Thyroid gland (tissue), 4 donors: ENCODE measurements at regions not wholly inside any gene's neighbourhood (a gene's known extent, or its start where the extent isn't known, plus 50 kb on each side); places are given as distances from the start of the nearest gene placed in this dataset.

Experiments used
- DNase-seq, 2 donors: peaks; one replicate each; pipeline ENCODE4 v3.0.0-alpha.2; 2019
- H3K27ac ChIP-seq, 3 donors: fragments of 200-600 bp; sonication (generic); 1 replicate in 2 of 3; 2 replicates in 1 of 3; pipeline ENCODE4 v1.5.1; 2016 to 2019; ENCODE audit warnings: mild to moderate bottlenecking in 1 of 3, moderate library complexity in 1 of 3
- H3K27me3 ChIP-seq: fragments of 200-600 bp; sonication (generic); one replicate; pipeline ENCODE4 v1.5.1; 2019
- H3K36me3 ChIP-seq, 2 donors: fragments of 200-600 bp; sonication (generic); one replicate each; pipeline ENCODE4 v1.5.1; 2016 to 2019
- H3K4me1 ChIP-seq, 2 donors: fragments of 200-600 bp; sonication (generic); one replicate each; pipeline ENCODE4 v1.5.1; 2017 to 2019
- H3K4me3 ChIP-seq, 3 donors: fragments of 200-600 bp; sonication (generic); replicated peaks in 1 of 3; 1 replicate in 2 of 3; 2 replicates in 1 of 3; pipeline ENCODE4 v1.5.1; 2016; ENCODE audit warnings: mild to moderate bottlenecking in 1 of 3
- H3K9me3 ChIP-seq: fragments of 200-600 bp; sonication (generic); one replicate; pipeline ENCODE4 v1.5.1; 2017
- CTCF ChIP-seq, 6 experiments: fragments of 200-600 bp in 3 of 6; fragments of 450-650 bp in 3 of 6; sonication (generic) in 3 of 6; IDR thresholded peaks; one replicate each; pipeline ENCODE4 v1.5.1; 2016 to 2019; ENCODE audit warnings: antibody characterized with exemption in 6 of 6, mild to moderate bottlenecking in 2 of 6, inconsistent platforms in 1 of 6, moderate library complexity in 1 of 6
- POLR2A ChIP-seq, 2 donors: fragments of 450-650 bp; IDR thresholded peaks; one replicate each; pipeline ENCODE4 v1.6.1; 2017; ENCODE audit warnings: antibody characterized with exemption in 2 of 2, mild to moderate bottlenecking in 2 of 2, moderate library complexity in 1 of 2
- WGBS, 2 donors: methylation state at CpG; one replicate each; pipeline ENCODE4 v1.1.5; 2017; 5-methylcytosine and 5-hydroxymethylcytosine counted together
- intact Hi-C: fragments of 100-400 bp; cut with DNase I; formaldehyde crosslinking; loops from one replicate; pipeline ENCODE4 v1.15.1; 2023

GRCh38 chr14:48349689-48350088, 674.3 kb upstream of the MDGA2 start:
- intact Hi-C loops: no loop called here
- no peak overlapping the region for H3K27ac ChIP-seq
- TF ChIP-seq CTCF (IDR thresholded peaks at IDR 0.05): no peak
- no peak for TF ChIP-seq POLR2A (IDR thresholded peaks at IDR 0.05)
- no peaks in the 10 kb centered on the region for H3K36me3 ChIP-seq
- H3K27me3 ChIP-seq: no peaks in the 10 kb centered on the region
- H3K4me1 ChIP-seq: no peaks in the 10 kb centered on the region
- H3K9me3 ChIP-seq: no peaks in the 10 kb centered on the region
- DNase-seq: no peak
- no peak overlapping the region for H3K4me3 ChIP-seq
- WGBS, 2 donors: 88 to 92% methylated on average over 2 of the region's 2 CpGs

GRCh38 chr14:48341069-48341468, 665.7 kb upstream of the MDGA2 start:
- no peaks in the 10 kb centered on the region for H3K9me3 ChIP-seq
- WGBS, 2 donors: 56 to 57% methylated on average over 1 of the region's 1 CpG
- no peak for DNase-seq

DNA sequence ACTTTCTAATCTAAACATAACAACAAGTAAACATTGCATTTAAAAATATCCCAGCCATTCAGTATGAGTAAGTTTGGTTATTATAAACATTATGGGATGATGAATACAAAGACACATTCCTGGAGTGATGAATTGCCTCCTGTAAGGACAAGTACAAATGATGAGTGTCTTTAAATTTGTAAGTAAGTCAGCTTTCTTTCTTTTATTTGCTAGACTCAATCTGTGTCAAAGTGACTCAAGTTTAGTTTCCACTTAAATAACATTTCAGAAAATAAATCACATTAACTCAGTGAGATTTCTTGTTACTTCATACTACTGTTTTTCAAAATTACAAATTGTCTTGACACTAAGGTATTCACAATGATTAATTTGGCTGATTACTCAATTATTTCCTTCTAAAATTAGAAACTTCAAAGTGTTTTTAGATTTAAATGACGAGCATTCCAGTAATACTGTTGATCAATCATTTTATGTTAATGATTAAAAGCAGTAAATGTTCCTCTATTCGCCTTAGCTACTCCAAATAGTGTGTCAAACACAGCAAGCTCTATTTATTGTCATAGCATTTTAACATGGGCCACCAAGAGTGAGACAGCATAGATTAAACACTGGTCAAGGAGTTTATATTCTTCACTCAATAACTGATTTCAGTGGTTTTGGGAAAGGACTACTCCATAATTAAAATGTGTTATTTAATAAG, 658.0 kb upstream of the MDGA2 start:
- Histone ChIP-seq H3K36me3 (no peaks in the 10 kb centered on the region), H3K4me3 (no peak overlapping the region), H3K27me3 (no peaks in the 10 kb centered on the region), H3K27ac (no peak overlapping the region), H3K9me3 (no peaks in the 10 kb centered on the region), H3K4me1 (no peaks in the 10 kb centered on the region)
- intact Hi-C loops: no loop called here
- TF ChIP-seq POLR2A (IDR thresholded peaks at IDR 0.05) (no peak), CTCF (IDR thresholded peaks at IDR 0.05) (no peak)
- WGBS, 2 donors: 64 to 70% methylated on average over 2 of the region's 2 CpGs
- no peak for DNase-seq

More at GRCh38 chr14:48341069-48341468, 665.7 kb upstream of the MDGA2 start:
- TF ChIP-seq POLR2A (IDR thresholded peaks at IDR 0.05): no peak
- no peak for TF ChIP-seq CTCF (IDR thresholded peaks at IDR 0.05)
- no peaks in the 10 kb centered on the region for H3K4me1 ChIP-seq
- no peaks in the 10 kb centered on the region for H3K27me3 ChIP-seq
- intact Hi-C loops: no loop called here
- no peak overlapping the region for H3K27ac ChIP-seq
- H3K36me3 ChIP-seq: no peaks in the 10 kb centered on the region
- H3K4me3 ChIP-seq: no peak overlapping the region

DNA sequence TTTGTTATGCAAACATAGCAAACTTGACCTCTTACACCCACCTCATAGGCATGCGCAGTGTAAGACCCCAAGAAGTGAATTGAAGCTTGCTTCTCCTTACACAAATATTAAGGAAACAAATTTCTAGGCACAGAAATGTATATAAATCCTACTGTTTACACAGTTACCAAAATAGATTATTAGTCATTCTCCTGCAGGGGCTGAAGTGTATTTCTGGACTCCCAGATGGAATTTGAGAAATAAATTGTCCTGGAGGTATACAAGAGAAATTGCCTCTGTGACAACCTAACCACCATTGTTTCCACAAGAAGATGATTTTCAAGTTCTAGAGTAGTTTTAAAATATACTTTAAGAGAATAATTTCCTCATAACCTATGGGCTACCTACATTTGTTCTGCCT, 656.0 kb upstream of the MDGA2 start:
- Histone ChIP-seq H3K4me1 (no peaks in the 10 kb centered on the region), H3K4me3 (no peak overlapping the region), H3K27ac (no peak overlapping the region), H3K36me3 (no peaks in the 10 kb centered on the region), H3K27me3 (no peaks in the 10 kb centered on the region), H3K9me3 (no peaks in the 10 kb centered on the region)
- 73 to 95% methylated on average over 1 of the region's 1 CpG for WGBS, 2 donors
- DNase-seq: no peak
- no peak for TF ChIP-seq CTCF (IDR thresholded peaks at IDR 0.05)
- no peak for TF ChIP-seq POLR2A (IDR thresholded peaks at IDR 0.05)
- intact Hi-C loops: no loop called here

DNA sequence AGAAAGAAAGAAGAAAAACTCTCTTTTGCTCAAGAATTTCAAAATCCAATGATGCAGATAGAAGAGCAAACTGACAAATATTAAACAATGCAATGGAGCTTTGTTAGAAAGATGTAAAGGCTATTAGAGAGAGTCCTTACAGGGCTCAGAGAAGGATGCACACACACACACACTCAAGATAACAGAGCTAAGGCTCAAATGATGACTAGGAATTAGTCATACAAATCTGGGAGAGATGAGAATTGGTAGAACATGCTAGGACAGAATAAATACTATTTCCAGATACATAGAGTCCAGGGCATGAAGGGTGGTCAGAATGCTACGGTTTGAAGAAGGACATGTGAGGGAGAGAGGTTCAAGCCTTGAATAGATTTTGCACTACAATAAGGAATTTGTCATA, 650.1 kb upstream of the MDGA2 start:
- no peak for DNase-seq
- intact Hi-C loops: no loop called here
- H3K36me3 ChIP-seq: no peaks in the 10 kb centered on the region
- no peak overlapping the region for H3K4me3 ChIP-seq
- 73 to 88% methylated on average over 1 of the region's 1 CpG for WGBS, 2 donors
- no peaks in the 10 kb centered on the region for H3K9me3 ChIP-seq
- no peak overlapping the region for H3K27ac ChIP-seq
- no peaks in the 10 kb centered on the region for H3K4me1 ChIP-seq
- no peaks in the 10 kb centered on the region for H3K27me3 ChIP-seq
- TF ChIP-seq CTCF (IDR thresholded peaks at IDR 0.05) (no peak), POLR2A (IDR thresholded peaks at IDR 0.05) (no peak)
